ENCODE measurements at regions not wholly inside any gene's neighbourhood (a gene's known extent, or its start where the extent isn't known, plus 50 kb on each side); places are given as distances from the start of the nearest gene placed in this dataset.
"Not testable (repeated sequence)": the region's sequence is repeated elsewhere in the genome, so short reads cannot be mapped to it uniquely, and the experiment has no call there.

DNA sequence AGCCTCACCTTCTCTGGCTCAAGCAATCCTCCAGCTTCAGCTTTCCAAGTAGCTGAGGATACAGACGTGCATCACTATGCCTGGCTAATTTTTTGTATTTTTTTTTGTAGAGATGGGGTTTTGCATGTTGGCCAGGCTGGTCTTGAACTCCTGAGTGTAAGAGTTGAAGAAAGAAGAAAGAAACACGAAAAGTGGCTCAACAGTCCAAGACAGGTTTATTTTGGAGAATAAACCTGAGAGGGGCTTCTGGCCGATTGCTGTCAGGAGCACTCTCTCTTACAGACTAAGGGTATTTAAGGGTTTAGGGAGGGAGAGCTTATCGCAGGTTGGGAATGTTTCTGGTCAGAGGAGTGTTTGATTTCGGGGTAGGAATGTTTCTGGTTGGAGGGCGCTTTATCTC, 75.9 kb downstream of the RRM2 start:
- DNase-seq (ENCODE audit: low read depth, low spot score), result not testable (repeated sequence)

DNA sequence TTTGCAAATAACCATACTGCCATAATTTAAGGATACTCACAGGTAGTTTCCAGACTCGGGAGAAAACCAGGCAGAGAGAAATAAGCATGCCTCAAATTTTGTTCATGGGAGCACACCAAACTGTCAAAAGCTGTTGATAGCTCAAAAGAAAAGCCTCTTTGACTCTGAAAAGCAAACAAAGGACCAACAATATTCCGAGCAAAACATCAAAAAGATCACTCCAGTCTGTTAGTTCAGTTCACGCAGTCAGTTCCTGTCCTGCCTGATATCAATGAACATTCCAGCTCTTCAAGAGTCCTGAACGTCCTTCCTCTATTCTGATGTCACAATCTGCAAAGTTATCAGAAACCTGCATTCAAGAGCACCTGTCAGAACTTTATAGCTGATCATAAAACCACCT, 78.7 kb downstream of the RRM2 start:
- no peak for DNase-seq (ENCODE audit: low read depth, low spot score)

DNA sequence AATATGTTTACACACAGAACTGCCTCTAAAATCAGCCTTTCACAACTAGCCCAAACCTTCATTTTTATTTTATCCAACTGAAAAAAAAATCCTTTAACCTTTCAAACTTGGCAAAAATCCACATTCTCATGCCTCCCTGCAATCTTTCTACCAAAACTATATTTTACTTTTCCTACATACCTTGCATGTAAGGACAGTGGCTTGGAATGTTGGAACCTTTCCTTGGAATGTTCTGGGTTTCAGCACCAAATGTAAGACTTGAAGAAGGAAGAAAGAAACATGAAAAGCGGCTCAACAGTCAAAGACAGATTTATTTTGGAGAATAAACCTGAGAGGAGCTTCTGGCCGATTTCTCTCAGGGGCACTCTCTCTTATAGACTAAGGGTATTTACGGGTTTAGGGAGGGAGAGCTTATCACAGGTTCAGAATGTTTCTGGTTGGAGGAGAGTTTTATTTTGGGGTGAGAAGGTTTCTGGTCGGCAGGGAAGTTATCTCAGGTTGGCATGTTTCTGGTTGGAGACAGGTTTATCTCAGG, 79.7 kb downstream of the RRM2 start:
- no peak for DNase-seq (ENCODE audit: low read depth, low spot score)

GRCh38 chr2:10204326-10205161, 82.0 kb downstream of the RRM2 start:
- no peak for DNase-seq (ENCODE audit: low read depth, low spot score)

- no peak for DNase-seq (ENCODE audit: low read depth, low spot score)
These were observed 82.6 kb downstream of the RRM2 start for GRCh38 chr2:10205162-10205475.

DNA sequence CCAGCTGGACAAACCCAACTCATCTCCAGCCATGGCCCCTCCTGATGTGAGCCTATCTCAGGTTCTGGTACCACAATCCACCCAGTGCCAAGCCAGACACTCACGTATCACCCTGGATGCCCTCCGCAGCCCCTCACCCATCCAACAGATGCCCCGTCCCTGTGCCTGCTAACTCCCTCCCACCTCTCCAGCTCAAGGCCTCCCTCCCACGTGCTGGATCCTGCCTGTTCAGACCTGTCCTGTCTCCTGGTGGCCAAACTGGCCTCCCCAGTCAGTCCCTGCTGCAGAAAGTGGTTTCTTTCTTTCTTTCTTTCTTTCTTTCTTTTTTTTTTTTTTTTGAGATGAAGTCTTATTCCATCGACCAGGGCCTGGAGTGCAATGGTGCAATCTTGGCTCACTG, 86.2 kb downstream of the RRM2 start:
- no peak for DNase-seq (ENCODE audit: low read depth, low spot score)

- no peak for DNase-seq (ENCODE audit: low read depth, low spot score)
These were observed 86.9 kb downstream of the RRM2 start for GRCh38 chr2:10209406-10209935.

DNA sequence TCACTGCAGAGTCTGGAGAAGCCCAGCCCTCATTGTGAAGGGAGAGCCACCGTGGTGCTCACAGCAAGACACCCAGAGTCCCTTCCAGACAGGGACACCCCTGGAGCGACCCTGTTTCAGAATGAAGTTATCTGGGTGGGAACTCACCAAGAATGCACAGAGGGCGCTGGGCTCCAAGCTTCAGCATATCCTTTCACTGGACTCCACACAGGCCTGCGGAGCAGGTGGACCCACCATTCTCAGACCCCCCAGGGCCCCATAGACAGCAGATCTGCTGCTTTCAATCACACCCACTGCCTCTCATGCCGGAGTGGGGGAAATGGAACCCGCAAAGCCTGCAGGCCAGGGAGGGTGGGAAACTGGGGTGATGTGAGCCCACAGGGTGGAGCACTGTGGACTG, 87.8 kb downstream of the RRM2 start:
- DNase-seq (ENCODE audit: low read depth, low spot score), result no peak

DNA sequence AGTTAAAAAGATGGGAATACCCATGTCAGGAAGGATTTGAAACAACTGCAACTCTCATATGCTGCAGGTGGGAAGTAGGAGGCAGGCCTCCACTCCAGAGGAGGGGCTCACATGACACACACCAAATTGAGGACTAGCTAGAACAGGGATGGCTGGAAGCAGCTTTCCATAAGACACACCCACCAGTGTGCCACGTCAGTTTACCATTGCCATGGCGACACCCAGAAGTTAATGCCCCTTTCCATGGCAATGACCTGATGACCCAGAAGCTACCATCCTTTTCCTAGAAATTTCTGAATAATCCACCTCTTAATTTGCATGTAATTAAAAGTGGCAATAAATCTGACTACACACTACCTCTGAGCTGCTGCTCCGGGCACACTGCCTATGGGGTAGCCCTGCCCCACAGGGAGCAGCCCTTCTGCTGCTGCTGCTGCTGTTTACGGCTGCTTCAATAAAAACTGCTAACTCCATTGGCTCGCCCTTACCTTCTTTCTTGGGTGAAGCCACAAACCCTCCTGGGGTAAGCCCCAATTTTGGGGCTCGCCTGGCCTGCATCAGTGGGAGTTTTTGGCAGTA, 89.4 kb downstream of the RRM2 start:
- DNase-seq (ENCODE audit: low read depth, low spot score), result no peak

- no peak for DNase-seq (ENCODE audit: low read depth, low spot score)
These were observed 89.9 kb upstream of the HPCAL1 start for GRCh38 chr2:10212827-10213226.

GRCh38 chr2:10214179-10214578, 88.5 kb upstream of the HPCAL1 start:
- no peak for DNase-seq (ENCODE audit: low read depth, low spot score)

GRCh38 chr2:10215393-10215935, 87.2 kb upstream of the HPCAL1 start:
- DNase-seq (ENCODE audit: low read depth, low spot score), result no peak

DNA sequence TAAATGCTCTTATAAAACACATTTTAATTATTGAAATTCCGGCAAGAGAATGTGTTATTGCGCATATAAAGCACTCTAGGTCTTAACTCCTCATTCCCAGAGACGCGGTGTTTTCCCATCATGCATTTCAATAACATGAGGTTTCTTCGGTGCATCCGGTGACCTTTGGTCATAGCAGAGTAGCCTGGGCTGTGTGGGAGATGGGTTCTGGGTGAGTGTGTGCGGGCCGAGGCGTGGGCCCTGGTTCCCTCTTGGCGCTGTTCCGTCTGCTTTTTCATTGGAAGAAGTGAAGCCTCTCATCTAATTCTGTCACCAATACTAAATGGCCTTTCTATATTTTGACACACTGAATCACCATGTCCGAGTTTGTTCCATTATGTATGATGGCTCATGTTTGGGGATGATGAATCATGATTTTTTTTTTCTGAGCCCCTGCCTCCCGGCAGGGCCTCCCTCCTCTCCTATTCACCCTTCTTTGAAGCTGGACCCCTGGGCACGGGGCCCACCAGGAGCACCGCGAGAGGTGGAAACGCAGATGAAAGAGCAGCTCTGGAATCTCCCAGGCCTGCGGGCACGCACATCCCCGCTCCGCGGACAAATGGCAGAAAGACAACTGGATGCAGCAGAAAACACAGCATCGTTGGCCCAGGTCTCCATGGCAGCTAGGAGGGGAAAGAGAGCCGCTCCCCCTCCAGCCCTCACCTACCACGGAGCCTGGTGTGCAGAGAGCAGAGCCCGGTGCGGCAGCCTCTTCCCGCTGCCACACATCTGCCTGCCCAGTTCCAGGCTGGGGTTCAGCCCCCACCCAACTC, 85.8 kb upstream of the HPCAL1 start:
- peak; percentile 46 for DNase-seq (ENCODE audit: low read depth, low spot score)

- peak; percentile 17 for DNase-seq (ENCODE audit: low read depth, low spot score)
These were observed 84.9 kb upstream of the HPCAL1 start for GRCh38 chr2:10217489-10218435.

GRCh38 chr2:10220045-10220901, 82.4 kb upstream of the HPCAL1 start:
- DNase-seq (ENCODE audit: low read depth, low spot score), result no peak

GRCh38 chr2:10220902-10221391, 81.8 kb upstream of the HPCAL1 start:
- no peak for DNase-seq (ENCODE audit: low read depth, low spot score)

- no peak for DNase-seq (ENCODE audit: low read depth, low spot score)
These were observed 81.3 kb upstream of the HPCAL1 start for GRCh38 chr2:10221443-10221842.

DNA sequence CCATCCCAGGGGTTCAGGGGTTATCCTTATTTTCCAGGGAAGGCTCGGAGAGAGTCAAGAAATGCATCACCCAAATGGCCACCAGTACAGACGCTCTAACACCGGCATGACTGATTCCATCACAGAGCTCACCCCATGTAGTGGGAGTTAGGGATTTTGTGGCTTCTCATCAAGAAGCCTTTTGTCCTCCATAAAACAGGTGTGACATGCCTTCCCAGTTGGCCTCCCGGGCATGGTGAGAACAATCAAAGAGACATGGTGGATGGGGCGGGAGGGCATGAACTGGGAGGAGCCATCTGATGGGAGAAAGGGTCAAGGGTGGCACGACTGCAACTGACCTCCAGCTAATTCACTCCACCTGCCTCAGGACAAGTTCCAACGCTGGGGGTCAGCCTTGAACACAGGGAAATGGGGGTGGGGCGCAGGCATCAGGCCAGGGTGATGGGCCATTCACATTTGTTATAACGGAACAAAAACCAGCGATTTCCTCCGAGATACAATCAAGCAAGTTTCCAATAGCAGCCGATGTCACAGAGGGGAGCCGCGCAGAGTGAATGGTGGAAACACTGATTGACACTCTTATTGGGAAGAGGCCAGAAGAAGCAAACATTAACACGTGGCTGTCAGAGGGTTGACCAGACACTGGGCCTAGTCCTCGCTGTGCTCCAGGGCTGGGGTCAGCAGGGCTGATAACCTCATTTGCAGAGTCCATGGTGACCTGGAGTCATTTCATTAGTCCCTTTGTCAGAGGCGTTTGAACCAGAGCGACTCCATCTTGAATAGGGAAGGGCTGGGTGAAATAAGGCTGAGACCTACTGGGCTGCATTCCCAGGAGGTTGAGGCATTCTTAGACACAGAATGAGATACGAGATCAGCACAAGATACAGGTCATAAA, 80.5 kb upstream of the HPCAL1 start:
- no peak for DNase-seq (ENCODE audit: low read depth, low spot score)

- no peak for DNase-seq (ENCODE audit: low read depth, low spot score)
These were observed 79.2 kb upstream of the HPCAL1 start for GRCh38 chr2:10223471-10223870.
